Neural cell (in vitro differentiated cells): ENCODE measurements at regions not wholly inside any gene's neighbourhood (a gene's known extent, or its start where the extent isn't known, plus 50 kb on each side); places are given as distances from the start of the nearest gene placed in this dataset.

ENCODE experiments used
- H2AFZ ChIP-seq: fragments of 200-600, 300-800 bp; sonication (generic), shearing (Covaris generic); 2 replicates; pipeline ENCODE4 v1.6.0; 2014; ENCODE audit warnings: low read depth, mild to moderate bottlenecking, antibody characterized with exemption, low read length, moderate library complexity
- H3F3A ChIP-seq: fragments of 200-600 bp; shearing (Covaris generic); 2 replicates; pipeline ENCODE4 v1.6.1; 2016; ENCODE audit warnings: mild to moderate bottlenecking, moderate library complexity, mixed read lengths, antibody characterized with exemption, low read length; ENCODE audit not compliant: insufficient read depth, poor library complexity, severe bottlenecking
- H3K27ac ChIP-seq: fragments of 200-600, 300-800 bp; sonication (generic), shearing (Covaris generic); 2 replicates; pipeline ENCODE4 v1.5.1; 2014; ENCODE audit warnings: mild to moderate bottlenecking, low read length, moderate library complexity
- H3K27me3 ChIP-seq: fragments of 300-800, 200-600 bp; sonication (generic), shearing (Covaris generic); 2 replicates; pipeline ENCODE4 v1.6.0; 2014; ENCODE audit warnings: mild to moderate bottlenecking, low read depth, low read length, moderate library complexity; ENCODE audit not compliant: insufficient read depth
- H3K36me3 ChIP-seq: fragments of 300-800, 200-600 bp; sonication (generic), shearing (Covaris generic); 2 replicates; pipeline ENCODE4 v1.5.1; 2014; ENCODE audit warnings: mild to moderate bottlenecking, antibody characterized with exemption, low read length, moderate library complexity; ENCODE audit not compliant: insufficient read depth
- H3K4me2 ChIP-seq: fragments of 300-800, 200-600 bp; sonication (generic), shearing (Covaris generic); 2 replicates; pipeline ENCODE4 v1.6.0; 2014; ENCODE audit warnings: mild to moderate bottlenecking, low read length
- H3K4me3 ChIP-seq: fragments of 300-800, 200-600 bp; sonication (generic), shearing (Covaris generic); 2 replicates; pipeline ENCODE4 v1.5.1; 2014; ENCODE audit warnings: mild to moderate bottlenecking, low read length, moderate library complexity
- H3K79me2 ChIP-seq: fragments of 200-600 bp; shearing (Covaris generic); replicated peaks from 2 replicates; pipeline ENCODE4 v1.6.0; 2014; ENCODE audit warnings: mild to moderate bottlenecking, low read length, moderate library complexity; ENCODE audit not compliant: insufficient read depth
- H3K9ac ChIP-seq: fragments of 300-800, 200-600 bp; sonication (generic), shearing (Covaris generic); 2 replicates; pipeline ENCODE4 v1.6.1; 2016; ENCODE audit warnings: mild to moderate bottlenecking, low read length, mixed read lengths
- H3K9me2 ChIP-seq: fragments of 200-600 bp; shearing (Covaris generic); 2 replicates; pipeline ENCODE4 v1.6.1; 2016; ENCODE audit warnings: mild to moderate bottlenecking, low read length, mixed read lengths; ENCODE audit not compliant: insufficient read depth
- H3K9me3 ChIP-seq: fragments of 200-600, 300-800 bp; sonication (generic), shearing (Covaris generic); 2 replicates; pipeline ENCODE4 v1.6.1; 2016; ENCODE audit warnings: mild to moderate bottlenecking, mixed run types, low read length, moderate library complexity, mixed read lengths
- H4K20me1 ChIP-seq: fragments of 200-600 bp; shearing (Covaris generic); 2 replicates; pipeline ENCODE4 v1.6.1; 2016; ENCODE audit warnings: mild to moderate bottlenecking, mixed run types; ENCODE audit not compliant: insufficient read depth
- EP300 ChIP-seq: fragments of 450-650 bp; conservative IDR thresholded peaks from 2 replicates; pipeline ENCODE4 v1.6.1; 2014; ENCODE audit warnings: antibody characterized with exemption, mild to moderate bottlenecking, moderate library complexity; ENCODE audit not compliant: poor library complexity, severe bottlenecking
- EZH2 ChIP-seq: fragments of 200-600, 300-800 bp; shearing (Covaris generic), sonication (generic); IDR thresholded peaks from 2 replicates; pipeline ENCODE4 v1.6.1; 2014; ENCODE audit warnings: antibody characterized with exemption, low read length, borderline replicate concordance, mild to moderate bottlenecking; ENCODE audit not compliant: insufficient read depth, poor library complexity, severe bottlenecking
- MXI1 ChIP-seq: fragments of 450-650 bp; conservative IDR thresholded peaks from 2 replicates; pipeline ENCODE4 v1.6.1; 2014; ENCODE audit warnings: antibody characterized with exemption, mild to moderate bottlenecking; ENCODE audit not compliant: poor library complexity, severe bottlenecking
- POLR2AphosphoS5 ChIP-seq: IDR thresholded peaks from 2 replicates; pipeline ENCODE4 v1.6.1; 2012
- RAD21 ChIP-seq: fragments of 450-650 bp; conservative IDR thresholded peaks from 2 replicates; pipeline ENCODE4 v1.6.1; 2014; ENCODE audit warnings: antibody characterized with exemption, mild to moderate bottlenecking, moderate library complexity
- SMC3 ChIP-seq: fragments of 450-650 bp; conservative IDR thresholded peaks from 2 replicates; pipeline ENCODE4 v1.6.1; 2014; ENCODE audit warnings: antibody characterized with exemption, mild to moderate bottlenecking, moderate library complexity; ENCODE audit not compliant: poor library complexity
- TAF1 ChIP-seq: IDR thresholded peaks from 2 replicates; pipeline ENCODE4 v1.6.1; 2012; ENCODE audit warnings: low read depth
- TF ChIP-seq, protein P1 (sequence below): IDR thresholded peaks from 2 replicates; pipeline ENCODE4 v1.6.1; 2012; ENCODE audit warnings: borderline replicate concordance
- TF ChIP-seq, protein P2 (sequence below): fragments of 450-650 bp; IDR thresholded peaks from 2 replicates; pipeline ENCODE4 v1.5.1; 2014; ENCODE audit warnings: antibody characterized with exemption, mild to moderate bottlenecking, moderate library complexity; ENCODE audit not compliant: poor library complexity, severe bottlenecking

DNA sequence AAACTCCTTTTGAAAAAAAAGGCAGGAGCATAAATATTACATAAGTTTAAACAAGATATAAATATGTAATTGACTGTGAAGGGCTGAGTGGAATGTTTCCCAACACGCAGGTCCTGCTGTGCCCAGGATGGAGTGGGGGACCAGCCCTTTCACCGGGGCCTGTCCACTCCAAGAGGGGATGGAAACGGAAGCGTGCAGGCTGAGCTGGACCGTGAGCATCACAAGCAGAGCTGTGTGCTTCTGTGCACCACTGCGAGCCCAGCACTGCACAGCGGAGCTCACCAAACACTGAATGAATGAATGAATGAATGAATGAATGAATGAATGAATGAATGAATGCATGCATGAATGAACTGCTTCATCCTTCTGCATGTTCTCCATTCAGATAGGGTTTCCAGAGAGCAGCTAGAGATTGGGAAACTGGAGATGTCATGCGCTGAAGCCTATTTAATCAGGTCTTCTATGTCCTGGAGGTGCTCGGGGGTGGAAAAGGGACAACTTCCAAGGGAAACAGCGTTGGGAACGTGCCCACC is 157.7 kb downstream of the ANKRD60 start:
- Histone ChIP-seq H3K36me3 (no peaks in the 10 kb centered on the region), H3K4me3 (no peak overlapping the region), H3K9ac (no peak overlapping the region), H2AFZ (no peak overlapping the region), H3K9me2 (no peaks in the 10 kb centered on the region), H3F3A (no peaks in the 10 kb centered on the region), H3K4me2 (no peak overlapping the region), H4K20me1 (no peaks in the 10 kb centered on the region), H3K79me2 (no peaks in the 10 kb centered on the region), H3K27ac (no peak overlapping the region), H3K27me3 (no peaks in the 10 kb centered on the region), H3K9me3 (no peaks in the 10 kb centered on the region)
- TF ChIP-seq SMC3 (no peak), TAF1 (no peak), POLR2AphosphoS5 (no peak), EZH2 (no peak), EP300 (no peak), RAD21 (no peak), MXI1 (no peak)
- TF ChIP-seq, protein P1, sequence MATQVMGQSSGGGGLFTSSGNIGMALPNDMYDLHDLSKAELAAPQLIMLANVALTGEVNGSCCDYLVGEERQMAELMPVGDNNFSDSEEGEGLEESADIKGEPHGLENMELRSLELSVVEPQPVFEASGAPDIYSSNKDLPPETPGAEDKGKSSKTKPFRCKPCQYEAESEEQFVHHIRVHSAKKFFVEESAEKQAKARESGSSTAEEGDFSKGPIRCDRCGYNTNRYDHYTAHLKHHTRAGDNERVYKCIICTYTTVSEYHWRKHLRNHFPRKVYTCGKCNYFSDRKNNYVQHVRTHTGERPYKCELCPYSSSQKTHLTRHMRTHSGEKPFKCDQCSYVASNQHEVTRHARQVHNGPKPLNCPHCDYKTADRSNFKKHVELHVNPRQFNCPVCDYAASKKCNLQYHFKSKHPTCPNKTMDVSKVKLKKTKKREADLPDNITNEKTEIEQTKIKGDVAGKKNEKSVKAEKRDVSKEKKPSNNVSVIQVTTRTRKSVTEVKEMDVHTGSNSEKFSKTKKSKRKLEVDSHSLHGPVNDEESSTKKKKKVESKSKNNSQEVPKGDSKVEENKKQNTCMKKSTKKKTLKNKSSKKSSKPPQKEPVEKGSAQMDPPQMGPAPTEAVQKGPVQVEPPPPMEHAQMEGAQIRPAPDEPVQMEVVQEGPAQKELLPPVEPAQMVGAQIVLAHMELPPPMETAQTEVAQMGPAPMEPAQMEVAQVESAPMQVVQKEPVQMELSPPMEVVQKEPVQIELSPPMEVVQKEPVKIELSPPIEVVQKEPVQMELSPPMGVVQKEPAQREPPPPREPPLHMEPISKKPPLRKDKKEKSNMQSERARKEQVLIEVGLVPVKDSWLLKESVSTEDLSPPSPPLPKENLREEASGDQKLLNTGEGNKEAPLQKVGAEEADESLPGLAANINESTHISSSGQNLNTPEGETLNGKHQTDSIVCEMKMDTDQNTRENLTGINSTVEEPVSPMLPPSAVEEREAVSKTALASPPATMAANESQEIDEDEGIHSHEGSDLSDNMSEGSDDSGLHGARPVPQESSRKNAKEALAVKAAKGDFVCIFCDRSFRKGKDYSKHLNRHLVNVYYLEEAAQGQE = no peak
- TF ChIP-seq, protein P2, sequence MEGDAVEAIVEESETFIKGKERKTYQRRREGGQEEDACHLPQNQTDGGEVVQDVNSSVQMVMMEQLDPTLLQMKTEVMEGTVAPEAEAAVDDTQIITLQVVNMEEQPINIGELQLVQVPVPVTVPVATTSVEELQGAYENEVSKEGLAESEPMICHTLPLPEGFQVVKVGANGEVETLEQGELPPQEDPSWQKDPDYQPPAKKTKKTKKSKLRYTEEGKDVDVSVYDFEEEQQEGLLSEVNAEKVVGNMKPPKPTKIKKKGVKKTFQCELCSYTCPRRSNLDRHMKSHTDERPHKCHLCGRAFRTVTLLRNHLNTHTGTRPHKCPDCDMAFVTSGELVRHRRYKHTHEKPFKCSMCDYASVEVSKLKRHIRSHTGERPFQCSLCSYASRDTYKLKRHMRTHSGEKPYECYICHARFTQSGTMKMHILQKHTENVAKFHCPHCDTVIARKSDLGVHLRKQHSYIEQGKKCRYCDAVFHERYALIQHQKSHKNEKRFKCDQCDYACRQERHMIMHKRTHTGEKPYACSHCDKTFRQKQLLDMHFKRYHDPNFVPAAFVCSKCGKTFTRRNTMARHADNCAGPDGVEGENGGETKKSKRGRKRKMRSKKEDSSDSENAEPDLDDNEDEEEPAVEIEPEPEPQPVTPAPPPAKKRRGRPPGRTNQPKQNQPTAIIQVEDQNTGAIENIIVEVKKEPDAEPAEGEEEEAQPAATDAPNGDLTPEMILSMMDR = no peak

DNA sequence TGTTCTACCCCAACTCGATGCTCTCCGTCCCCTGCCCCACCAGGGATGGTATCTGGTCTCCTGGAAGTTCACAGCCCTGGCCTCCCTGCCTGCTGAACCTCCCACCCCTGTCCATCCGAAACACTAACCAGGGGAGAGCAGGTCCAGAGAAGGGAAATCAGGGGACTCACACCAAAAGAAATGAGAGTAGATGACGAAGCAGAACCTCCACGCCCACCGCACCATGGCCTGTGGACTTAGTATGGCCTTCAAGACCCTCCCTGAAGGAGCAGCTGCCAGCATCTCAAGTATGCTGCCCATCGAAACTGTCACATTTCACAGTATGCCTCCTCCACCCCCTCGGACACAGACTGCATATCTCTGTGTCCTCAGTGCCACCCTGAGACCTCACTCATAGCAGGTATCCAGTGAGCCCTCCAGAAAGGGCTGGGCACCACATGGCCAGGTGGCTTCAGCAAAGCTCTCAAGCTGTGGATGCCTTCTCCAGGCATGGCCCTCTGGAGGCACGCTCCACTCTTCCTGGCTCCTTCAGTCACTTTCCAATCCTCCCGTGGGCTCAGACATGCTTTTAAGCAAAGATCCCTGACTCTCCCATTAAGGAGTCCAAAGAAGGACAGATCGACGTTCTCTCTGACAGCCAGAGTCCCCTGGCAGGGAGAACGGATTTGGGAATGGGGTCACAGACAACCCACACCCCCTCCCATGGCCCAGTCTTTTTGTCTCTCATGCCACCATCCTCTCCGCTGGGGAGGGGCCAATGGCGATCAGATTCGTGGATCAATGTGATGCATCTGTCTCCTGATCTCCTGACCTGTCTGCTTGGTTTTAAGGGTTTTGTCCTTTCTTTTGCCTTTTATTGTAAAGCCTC is 158.4 kb downstream of the ANKRD60 start:
- Histone ChIP-seq H3K9me3 (no peaks in the 10 kb centered on the region), H3K4me3 (no peak overlapping the region), H3K27me3 (no peaks in the 10 kb centered on the region), H2AFZ (no peak overlapping the region), H3K36me3 (no peaks in the 10 kb centered on the region), H4K20me1 (no peaks in the 10 kb centered on the region), H3K79me2 (no peaks in the 10 kb centered on the region), H3K9ac (no peak overlapping the region), H3F3A (no peaks in the 10 kb centered on the region), H3K4me2 (no peak overlapping the region), H3K9me2 (no peaks in the 10 kb centered on the region), H3K27ac (no peak overlapping the region)
- TF ChIP-seq, protein P1 = no peak
- TF ChIP-seq, protein P2 = no peak
